ENCODE measurements at regions not wholly inside any gene's neighbourhood (a gene's known extent, or its start where the extent isn't known, plus 50 kb on each side); places are given as distances from the start of the nearest gene placed in this dataset.

DNA sequence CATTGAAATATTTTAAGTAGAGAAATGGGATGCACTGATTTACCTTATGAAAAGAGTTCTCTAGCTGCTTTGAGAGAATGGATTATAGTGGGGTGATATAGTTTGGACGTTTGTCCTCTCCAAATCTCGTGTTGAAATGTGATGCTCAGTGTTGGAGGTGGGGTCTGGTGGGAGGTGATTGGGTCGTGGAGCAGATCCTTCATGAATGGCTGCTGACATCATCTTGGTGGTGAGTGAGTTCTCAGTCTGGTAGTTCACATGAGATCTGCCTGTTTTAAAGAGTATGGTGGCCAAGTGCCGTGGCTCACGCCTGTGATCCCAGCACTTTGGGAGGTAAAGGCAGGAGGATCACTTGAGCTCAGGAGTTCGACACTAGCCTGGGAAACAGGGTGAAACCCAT is 58.7 kb upstream of the SH3RF3 start:
- TF ChIP-seq POLR2A (IDR thresholded peaks at IDR 0.05), result no peak
- TF ChIP-seq, protein P1, sequence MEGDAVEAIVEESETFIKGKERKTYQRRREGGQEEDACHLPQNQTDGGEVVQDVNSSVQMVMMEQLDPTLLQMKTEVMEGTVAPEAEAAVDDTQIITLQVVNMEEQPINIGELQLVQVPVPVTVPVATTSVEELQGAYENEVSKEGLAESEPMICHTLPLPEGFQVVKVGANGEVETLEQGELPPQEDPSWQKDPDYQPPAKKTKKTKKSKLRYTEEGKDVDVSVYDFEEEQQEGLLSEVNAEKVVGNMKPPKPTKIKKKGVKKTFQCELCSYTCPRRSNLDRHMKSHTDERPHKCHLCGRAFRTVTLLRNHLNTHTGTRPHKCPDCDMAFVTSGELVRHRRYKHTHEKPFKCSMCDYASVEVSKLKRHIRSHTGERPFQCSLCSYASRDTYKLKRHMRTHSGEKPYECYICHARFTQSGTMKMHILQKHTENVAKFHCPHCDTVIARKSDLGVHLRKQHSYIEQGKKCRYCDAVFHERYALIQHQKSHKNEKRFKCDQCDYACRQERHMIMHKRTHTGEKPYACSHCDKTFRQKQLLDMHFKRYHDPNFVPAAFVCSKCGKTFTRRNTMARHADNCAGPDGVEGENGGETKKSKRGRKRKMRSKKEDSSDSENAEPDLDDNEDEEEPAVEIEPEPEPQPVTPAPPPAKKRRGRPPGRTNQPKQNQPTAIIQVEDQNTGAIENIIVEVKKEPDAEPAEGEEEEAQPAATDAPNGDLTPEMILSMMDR (IDR thresholded peaks at IDR 0.05), result no peak
